Kidney (tissue), 13 donors: ENCODE measurements at regions not wholly inside any gene's neighbourhood (a gene's known extent, or its start where the extent isn't known, plus 50 kb on each side); places are given as distances from the start of the nearest gene placed in this dataset.

Source experiments
- DNase-seq, 5 donors: peaks; one replicate each; pipeline ENCODE4 v3.0.0-alpha.2; 2013 to 2020
- FAIRE-seq: peaks from 2 replicates; lab custom pipeline; 2012; peaks lifted over from hg19 to GRCh38; lab: Jason Lieb, UNC
- H3K27ac ChIP-seq, 2 donors: one replicate each; pipeline ENCODE4 v1.7.0; 2013; ENCODE audit warnings: low read depth in 2 of 2, low read length in 2 of 2, inconsistent platforms in 1 of 2
- H3K27me3 ChIP-seq: one replicate; pipeline ENCODE4 v1.7.1; 2013; ENCODE audit warnings: low read length, inconsistent platforms; ENCODE audit not compliant: control insufficient read depth, insufficient read depth
- H3K36me3 ChIP-seq, 3 donors: one replicate each; pipeline versions ENCODE4 v1.7.0 to v1.7.1; 2013; ENCODE audit warnings: low read length in 3 of 3, control low read depth in 1 of 3, inconsistent platforms in 1 of 3; ENCODE audit not compliant: insufficient read depth in 3 of 3, control insufficient read depth in 2 of 3
- H3K4me1 ChIP-seq, 3 donors: one replicate each; pipeline versions ENCODE4 v1.7.0 to v1.7.1; 2013; ENCODE audit warnings: low read length in 3 of 3, inconsistent platforms in 1 of 3, low read depth in 1 of 3; ENCODE audit not compliant: control insufficient read depth in 2 of 3, insufficient read depth in 2 of 3
- H3K4me3 ChIP-seq, 3 donors: one replicate each; pipeline versions ENCODE4 v1.7.0 to v1.8.1; 2013; ENCODE audit warnings: low read length in 3 of 3, control low read depth in 1 of 3, inconsistent platforms in 1 of 3
- H3K9ac ChIP-seq, 3 donors: one replicate each; pipeline versions ENCODE4 v1.7.0 to v1.7.1; 2013; ENCODE audit warnings: low read length in 3 of 3, control low read depth in 1 of 3, inconsistent platforms in 1 of 3
- H3K9me3 ChIP-seq, 3 donors: one replicate each; pipeline versions ENCODE4 v1.7.0 to v1.7.1; 2013; ENCODE audit warnings: low read length in 3 of 3, control low read depth in 1 of 3, inconsistent platforms in 1 of 3; ENCODE audit not compliant: control insufficient read depth in 2 of 3, insufficient read depth in 1 of 3
- CTCF ChIP-seq: IDR thresholded peaks from 3 replicates; pipeline ENCODE4 v1.5.1; 2012; ENCODE audit warnings: mild to moderate bottlenecking, moderate library complexity, borderline replicate concordance; ENCODE audit not compliant: insufficient read depth; ENCODE audit errors: extremely low read depth
- intact Hi-C: fragments of 100-400 bp; cut with DNase I; formaldehyde crosslinking; loops from one replicate; pipeline ENCODE4 v1.11.1; 2022
- donor health status: control.
- donor health status: control.
- donor health status: control.
- donor health status: control.
- donor health status: control.
- donor health status: DM: yes; HTN: yes; CAD: no.
- donor health status: Normal renal cell carcinoma (clear cell type).

DNA sequence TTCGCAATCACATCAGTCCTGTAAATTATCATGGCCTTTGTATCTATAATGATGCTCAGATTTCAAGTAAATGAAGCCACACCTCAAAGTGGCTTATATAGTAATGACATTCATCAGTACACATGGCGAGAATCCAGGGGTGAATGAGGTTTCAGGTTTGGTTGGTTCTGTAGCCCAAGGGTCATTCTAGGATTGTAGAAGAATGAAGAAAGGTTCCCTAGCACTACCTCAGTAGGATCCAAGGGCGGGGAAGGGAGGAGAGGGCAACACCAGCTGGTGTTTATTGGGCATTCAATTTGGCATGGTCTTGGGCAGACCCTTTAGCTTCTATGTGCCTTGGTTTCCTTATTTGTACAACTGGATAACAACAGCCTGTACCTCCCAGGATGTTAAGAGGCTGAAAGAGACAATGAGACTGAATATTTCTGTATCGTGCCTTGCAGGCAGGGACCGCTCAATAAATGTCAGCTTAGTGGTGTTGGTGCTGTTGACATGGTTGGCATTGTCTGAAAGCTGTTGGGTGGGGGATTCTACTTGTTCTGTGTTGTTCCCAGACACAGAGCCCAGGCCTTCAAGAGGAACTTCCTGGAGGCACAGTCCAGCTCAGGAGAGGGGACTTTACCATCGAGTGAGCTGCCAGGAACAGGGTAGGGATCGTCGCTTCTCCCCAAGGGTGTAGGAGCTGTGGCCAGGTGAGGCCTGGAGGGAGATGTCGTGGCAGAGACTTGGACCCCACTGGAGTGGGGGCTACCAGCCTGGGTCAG, 388.2 kb downstream of the PTPRU start:
- Histone ChIP-seq H3K9me3 (no peaks in the 10 kb centered on the region), H3K4me1 (no peaks in the 10 kb centered on the region), H3K9ac (no peak overlapping the region), H3K4me3 (no peak overlapping the region), H3K27ac (no peak overlapping the region), H3K36me3 (no peaks in the 10 kb centered on the region), H3K27me3 (no peaks in the 10 kb centered on the region)
- DNase-seq, result no peak
- intact Hi-C loops, result no loop called here
- no peak for TF ChIP-seq CTCF
- FAIRE-seq, result no peak

DNA sequence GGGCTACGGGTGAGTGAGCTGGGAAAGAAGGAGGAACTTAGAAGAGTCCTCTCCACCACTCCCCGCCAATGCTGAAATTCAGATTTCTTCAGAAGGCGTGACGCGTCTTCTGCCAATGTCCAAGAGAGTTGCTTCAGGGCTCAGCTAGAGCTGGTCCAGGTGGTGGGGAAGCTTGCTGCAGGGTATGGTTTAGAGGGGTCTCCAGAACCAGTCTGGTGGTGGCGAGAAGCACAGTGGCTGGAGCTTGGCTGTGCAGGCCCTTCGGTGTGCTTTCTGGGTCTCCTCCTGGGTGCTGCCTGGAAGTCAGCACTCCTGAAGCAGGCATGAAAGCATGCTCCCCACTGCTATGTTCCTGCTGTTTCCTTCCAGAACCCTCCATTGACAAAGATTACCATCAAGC, 387.2 kb downstream of the PTPRU start:
- Histone ChIP-seq H3K9me3 (no peaks in the 10 kb centered on the region), H3K36me3 (no peaks in the 10 kb centered on the region), H3K4me1 (no peaks in the 10 kb centered on the region), H3K4me3 (no peak overlapping the region), H3K27me3 (no peaks in the 10 kb centered on the region), H3K27ac (no peak overlapping the region), H3K9ac (no peak overlapping the region)
- DNase-seq (no peak), FAIRE-seq (no peak)
- intact Hi-C loops, result no loop called here
- no peak for TF ChIP-seq CTCF

DNA sequence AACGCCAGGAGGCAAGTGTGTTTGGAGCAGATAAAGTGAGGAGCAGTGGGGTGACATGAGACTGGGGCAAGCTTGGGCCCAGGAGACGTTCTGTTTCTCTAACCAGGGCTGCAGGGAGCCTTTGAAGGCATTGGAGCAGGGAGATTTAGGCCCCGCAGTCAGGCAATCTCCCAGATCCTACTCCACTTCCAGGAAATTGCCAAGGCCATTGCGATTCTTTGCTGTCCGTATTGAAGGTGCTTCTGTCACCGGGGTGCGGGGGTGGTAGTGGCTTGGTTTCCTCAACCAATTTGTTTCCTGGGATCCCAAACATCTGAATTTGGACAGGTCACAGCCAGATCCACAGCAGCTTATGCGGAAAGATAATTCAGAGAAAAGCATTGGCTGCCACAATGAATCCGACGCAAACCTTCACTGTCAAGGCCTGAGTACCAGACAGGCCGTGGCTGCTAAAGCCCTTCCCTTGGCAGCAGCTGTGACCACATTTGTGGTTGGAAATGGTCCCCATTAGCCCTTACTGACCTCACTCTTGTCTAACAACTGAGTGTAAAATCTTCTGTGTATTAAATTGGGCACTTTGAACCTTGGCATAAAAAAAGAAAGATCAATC, 385.6 kb downstream of the PTPRU start:
- H3K27me3 ChIP-seq, result no peaks in the 10 kb centered on the region
- no peaks in the 10 kb centered on the region for H3K36me3 ChIP-seq
- TF ChIP-seq CTCF, result no peak
- no peaks in the 10 kb centered on the region for H3K9me3 ChIP-seq
- H3K4me3 ChIP-seq, result no peak overlapping the region
- H3K9ac ChIP-seq, result no peak overlapping the region
- DNase-seq (no peak), FAIRE-seq (no peak)
- no peak overlapping the region for H3K27ac ChIP-seq
- intact Hi-C loops, result no loop called here
- no peaks in the 10 kb centered on the region for H3K4me1 ChIP-seq
